HG02623 (cell line): ENCODE measurements at regions not wholly inside any gene's neighbourhood (a gene's known extent, or its start where the extent isn't known, plus 50 kb on each side); places are given as distances from the start of the nearest gene placed in this dataset.

Experiments used
- ATAC-seq: cut with Tn5 transposase; IDR thresholded peaks from one replicate; pipeline ENCODE4 v1.9.1; 2021; ENCODE audit warnings: moderate library complexity; ENCODE audit not compliant: unreplicated experiment

GRCh38 chr14:101705733-101706508, 55.6 kb upstream of the PPP2R5C start:
- ATAC-seq: no peak

GRCh38 chr14:101706509-101707067, 54.9 kb upstream of the PPP2R5C start:
- ATAC-seq: no peak

- no peak for ATAC-seq
These were observed 54.3 kb upstream of the PPP2R5C start for GRCh38 chr14:101707068-101707842.

DNA sequence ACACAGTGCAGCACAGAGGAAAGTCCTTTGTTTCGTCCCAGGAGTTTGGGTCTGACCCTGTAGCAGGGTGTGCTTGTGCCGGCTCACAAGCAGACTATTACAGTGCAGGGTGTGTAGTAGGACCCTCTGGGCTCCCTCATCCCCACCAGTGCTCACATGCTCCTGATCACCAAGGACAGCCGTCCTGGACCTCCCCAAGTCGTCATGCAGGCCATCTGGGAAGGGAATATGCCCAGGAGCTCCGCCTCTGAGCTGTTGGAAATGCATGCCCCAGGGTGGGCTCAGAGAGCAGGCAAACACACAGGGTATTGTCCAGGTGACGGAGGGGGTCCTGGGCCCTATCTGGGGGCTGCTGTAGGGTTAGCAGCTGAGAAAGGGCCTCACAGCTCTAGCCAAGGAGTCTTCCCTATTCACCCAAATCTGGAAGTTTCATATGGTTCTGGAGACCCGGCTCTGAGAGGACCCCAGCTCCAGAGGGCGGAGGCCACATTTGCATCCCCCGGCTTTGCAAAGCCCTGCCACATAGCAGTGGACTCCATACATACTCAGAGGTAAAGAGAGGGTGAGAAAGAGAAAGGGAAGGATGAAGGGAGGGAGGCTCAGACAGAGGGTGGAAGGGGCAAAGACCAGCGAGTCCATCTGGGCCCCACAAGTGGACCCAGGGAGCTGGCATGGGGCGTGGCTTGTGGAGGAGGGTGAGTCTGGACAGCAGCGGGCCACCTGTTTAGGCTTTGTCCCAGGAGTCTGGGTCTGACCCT, 53.5 kb upstream of the PPP2R5C start:
- no peak for ATAC-seq

- no peak for ATAC-seq
These were observed 52.5 kb upstream of the PPP2R5C start for GRCh38 chr14:101708853-101709532.

DNA sequence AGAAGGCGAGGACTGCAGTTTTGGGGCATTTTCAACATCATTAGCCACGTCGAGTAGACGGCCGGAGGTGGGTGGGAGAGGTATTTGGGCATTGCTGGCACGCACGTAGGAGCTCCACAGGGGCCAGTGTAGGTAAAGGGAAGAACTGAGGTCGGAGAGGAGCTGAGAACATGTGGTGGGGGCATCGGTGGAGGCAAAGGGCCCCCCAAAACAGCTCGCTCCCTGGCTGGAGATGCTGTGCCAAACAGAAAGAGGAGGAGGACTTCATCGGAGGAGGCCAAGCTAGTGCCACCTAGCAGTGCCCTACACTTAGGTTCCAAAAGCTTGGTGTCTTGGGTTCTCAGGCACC, 52.0 kb upstream of the PPP2R5C start:
- ATAC-seq: no peak

- no peak for ATAC-seq
These were observed 51.3 kb upstream of the PPP2R5C start for GRCh38 chr14:101709962-101710931.

DNA sequence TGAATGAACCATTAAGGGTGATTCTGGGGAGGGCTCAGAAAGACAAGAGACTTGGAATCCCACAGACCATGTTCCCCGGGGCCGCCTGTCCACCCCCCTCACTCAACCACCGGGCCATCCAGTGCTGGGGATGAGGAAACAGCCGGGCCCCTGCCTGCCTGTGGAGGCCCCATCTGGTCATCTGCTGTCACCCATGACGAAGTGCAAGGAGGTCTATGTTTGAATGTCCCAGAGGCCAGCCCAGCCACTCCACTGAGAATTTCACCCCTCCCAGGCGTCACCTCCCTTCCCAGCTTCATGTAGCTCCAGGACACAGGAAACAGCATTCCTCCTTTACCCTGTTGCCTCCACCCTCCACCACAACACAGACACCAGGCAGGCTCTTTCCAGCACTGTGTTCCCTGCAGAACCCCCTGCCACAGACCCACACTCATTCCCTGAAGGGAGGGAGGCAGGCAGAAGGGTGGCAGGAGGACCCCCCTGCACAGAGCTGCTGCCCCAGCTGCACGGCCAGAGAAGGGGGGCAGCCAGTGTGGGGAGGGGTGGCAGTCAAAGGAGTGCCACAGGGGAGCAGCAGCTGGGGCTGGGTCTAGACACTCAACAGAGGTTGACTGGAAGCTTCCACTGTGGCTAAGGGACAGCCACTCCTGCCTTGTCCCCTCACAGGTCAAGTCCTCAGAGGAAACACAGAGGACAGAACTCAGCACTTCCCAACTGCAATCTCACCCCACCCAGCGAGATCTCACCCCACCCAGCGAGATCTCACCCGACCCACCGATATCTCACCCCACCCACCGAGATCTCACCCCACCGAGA, 50.3 kb upstream of the PPP2R5C start:
- ATAC-seq: no peak
